ENCODE measurements at regions not wholly inside any gene's neighbourhood (a gene's known extent, or its start where the extent isn't known, plus 50 kb on each side); places are given as distances from the start of the nearest gene placed in this dataset.

DNA sequence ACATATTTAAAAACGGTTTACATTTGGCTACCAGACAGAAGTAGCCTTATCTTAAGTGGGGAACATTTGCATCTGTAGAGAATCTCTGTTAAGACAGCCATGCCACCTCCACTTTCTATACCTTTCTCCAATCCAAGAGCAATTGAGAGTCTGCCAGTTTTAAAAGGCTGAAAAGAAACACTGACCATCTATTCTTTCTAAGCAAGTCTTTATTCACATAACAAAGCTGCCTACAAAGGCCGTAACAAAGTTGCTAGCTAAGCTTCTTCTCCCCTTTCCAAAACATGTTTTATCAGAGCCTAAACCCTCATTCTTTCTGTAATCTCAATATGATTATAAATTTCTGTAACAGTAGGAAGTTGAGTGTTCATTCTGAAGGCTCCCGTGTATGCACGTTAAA lies 1078.3 kb downstream of the NCAM2 start:
- in situ Hi-C loops (cut with HindIII; ENCODE audit: low pct_unique_long_range_greater_than_20kb, low sequenced_read_pairs): no loop called here
- ChIA-PET POLR2A (no interaction called here), CTCF (no interaction called here)
- no TSS peak for BruUV-seq (replicated peaks)
- Histone ChIP-seq H3K36me3 (ENCODE audit: control insufficient read depth, insufficient read depth, low read length) (no peaks in the 10 kb centered on the region), H3K27me3 (ENCODE audit: control insufficient read depth, insufficient read depth, low read length) (no peaks in the 10 kb centered on the region), H3K4me3 (ENCODE audit: low read depth in 2 of 2, low read length in 2 of 2) (no peak overlapping the region), H3K9me3 (ENCODE audit: control insufficient read depth, insufficient read depth, low read depth, low read length) (no peaks in the 10 kb centered on the region), H3K27ac (ENCODE audit: low read length) (no peak overlapping the region), H3K4me1 (ENCODE audit: control insufficient read depth, insufficient read depth, low read length) (no peaks in the 10 kb centered on the region)
- TF ChIP-seq, protein P1, sequence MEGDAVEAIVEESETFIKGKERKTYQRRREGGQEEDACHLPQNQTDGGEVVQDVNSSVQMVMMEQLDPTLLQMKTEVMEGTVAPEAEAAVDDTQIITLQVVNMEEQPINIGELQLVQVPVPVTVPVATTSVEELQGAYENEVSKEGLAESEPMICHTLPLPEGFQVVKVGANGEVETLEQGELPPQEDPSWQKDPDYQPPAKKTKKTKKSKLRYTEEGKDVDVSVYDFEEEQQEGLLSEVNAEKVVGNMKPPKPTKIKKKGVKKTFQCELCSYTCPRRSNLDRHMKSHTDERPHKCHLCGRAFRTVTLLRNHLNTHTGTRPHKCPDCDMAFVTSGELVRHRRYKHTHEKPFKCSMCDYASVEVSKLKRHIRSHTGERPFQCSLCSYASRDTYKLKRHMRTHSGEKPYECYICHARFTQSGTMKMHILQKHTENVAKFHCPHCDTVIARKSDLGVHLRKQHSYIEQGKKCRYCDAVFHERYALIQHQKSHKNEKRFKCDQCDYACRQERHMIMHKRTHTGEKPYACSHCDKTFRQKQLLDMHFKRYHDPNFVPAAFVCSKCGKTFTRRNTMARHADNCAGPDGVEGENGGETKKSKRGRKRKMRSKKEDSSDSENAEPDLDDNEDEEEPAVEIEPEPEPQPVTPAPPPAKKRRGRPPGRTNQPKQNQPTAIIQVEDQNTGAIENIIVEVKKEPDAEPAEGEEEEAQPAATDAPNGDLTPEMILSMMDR (IDR thresholded peaks at IDR 0.05): no peak
- TF ChIP-seq TCF7L2 (IDR thresholded peaks at IDR 0.05; ENCODE audit: low read depth, low read length) (no peak), POLR2AphosphoS5 (IDR thresholded peaks at IDR 0.05; ENCODE audit: low read depth, low read length) (no peak), SIN3A (IDR thresholded peaks at IDR 0.05; ENCODE audit: borderline replicate concordance, insufficient read depth, low read depth, low read length) (no peak)
- TF ChIP-seq, protein P2, sequence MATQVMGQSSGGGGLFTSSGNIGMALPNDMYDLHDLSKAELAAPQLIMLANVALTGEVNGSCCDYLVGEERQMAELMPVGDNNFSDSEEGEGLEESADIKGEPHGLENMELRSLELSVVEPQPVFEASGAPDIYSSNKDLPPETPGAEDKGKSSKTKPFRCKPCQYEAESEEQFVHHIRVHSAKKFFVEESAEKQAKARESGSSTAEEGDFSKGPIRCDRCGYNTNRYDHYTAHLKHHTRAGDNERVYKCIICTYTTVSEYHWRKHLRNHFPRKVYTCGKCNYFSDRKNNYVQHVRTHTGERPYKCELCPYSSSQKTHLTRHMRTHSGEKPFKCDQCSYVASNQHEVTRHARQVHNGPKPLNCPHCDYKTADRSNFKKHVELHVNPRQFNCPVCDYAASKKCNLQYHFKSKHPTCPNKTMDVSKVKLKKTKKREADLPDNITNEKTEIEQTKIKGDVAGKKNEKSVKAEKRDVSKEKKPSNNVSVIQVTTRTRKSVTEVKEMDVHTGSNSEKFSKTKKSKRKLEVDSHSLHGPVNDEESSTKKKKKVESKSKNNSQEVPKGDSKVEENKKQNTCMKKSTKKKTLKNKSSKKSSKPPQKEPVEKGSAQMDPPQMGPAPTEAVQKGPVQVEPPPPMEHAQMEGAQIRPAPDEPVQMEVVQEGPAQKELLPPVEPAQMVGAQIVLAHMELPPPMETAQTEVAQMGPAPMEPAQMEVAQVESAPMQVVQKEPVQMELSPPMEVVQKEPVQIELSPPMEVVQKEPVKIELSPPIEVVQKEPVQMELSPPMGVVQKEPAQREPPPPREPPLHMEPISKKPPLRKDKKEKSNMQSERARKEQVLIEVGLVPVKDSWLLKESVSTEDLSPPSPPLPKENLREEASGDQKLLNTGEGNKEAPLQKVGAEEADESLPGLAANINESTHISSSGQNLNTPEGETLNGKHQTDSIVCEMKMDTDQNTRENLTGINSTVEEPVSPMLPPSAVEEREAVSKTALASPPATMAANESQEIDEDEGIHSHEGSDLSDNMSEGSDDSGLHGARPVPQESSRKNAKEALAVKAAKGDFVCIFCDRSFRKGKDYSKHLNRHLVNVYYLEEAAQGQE (IDR thresholded peaks at IDR 0.05; ENCODE audit: insufficient read depth in 1 of 2, low read depth in 2 of 2, low read length in 1 of 2): no peak
- intact Hi-C loops (cut with micrococcal nuclease; ENCODE audit: unreplicated experiment): no loop called here
- no peak for DNase-seq (ENCODE audit: low read depth, low spot score)
- no peak for ATAC-seq

DNA sequence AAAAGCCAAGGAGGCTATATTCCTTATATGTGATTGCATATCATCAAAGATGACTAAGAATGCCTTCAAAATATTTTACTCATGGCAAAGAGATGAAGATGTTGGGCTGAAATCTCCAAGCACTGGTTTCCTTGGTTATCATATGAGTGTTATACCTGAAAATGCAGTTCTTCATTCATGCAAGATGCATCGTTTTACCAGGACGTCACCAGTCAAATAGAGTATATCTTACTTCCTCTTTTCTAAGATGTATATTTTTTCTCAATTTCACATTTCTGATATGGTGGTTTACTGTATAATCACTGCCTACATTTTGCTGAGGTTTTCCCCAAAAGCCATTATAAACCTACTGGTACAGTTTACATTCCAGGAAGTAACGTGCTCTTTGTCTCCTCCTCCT lies 1085.7 kb downstream of the NCAM2 start:
- CTCF ChIA-PET: no interaction called here
- no peak overlapping the region for H3K27ac ChIP-seq (ENCODE audit: low read length)
- POLR2A ChIA-PET: no interaction called here
- TF ChIP-seq POLR2AphosphoS5 (IDR thresholded peaks at IDR 0.05; ENCODE audit: low read depth, low read length) (no peak), SIN3A (IDR thresholded peaks at IDR 0.05; ENCODE audit: borderline replicate concordance, insufficient read depth, low read depth, low read length) (no peak), TCF7L2 (IDR thresholded peaks at IDR 0.05; ENCODE audit: low read depth, low read length) (no peak)
- TF ChIP-seq, protein P1 (IDR thresholded peaks at IDR 0.05): no peak
- TF ChIP-seq, protein P2 (IDR thresholded peaks at IDR 0.05; ENCODE audit: insufficient read depth in 1 of 2, low read depth in 2 of 2, low read length in 1 of 2): no peak
- H3K27me3 ChIP-seq (ENCODE audit: control insufficient read depth, insufficient read depth, low read length): no peaks in the 10 kb centered on the region
- no peak for ATAC-seq
- no peak for DNase-seq (ENCODE audit: low read depth, low spot score)
- intact Hi-C loops (cut with micrococcal nuclease; ENCODE audit: unreplicated experiment) (no loop called here), in situ Hi-C loops (cut with HindIII; ENCODE audit: low pct_unique_long_range_greater_than_20kb, low sequenced_read_pairs) (no loop called here)
- H3K4me3 ChIP-seq (ENCODE audit: low read depth in 2 of 2, low read length in 2 of 2): no peak overlapping the region
- no TSS peak for BruUV-seq (replicated peaks)
- H3K9me3 ChIP-seq (ENCODE audit: control insufficient read depth, insufficient read depth, low read depth, low read length): no peaks in the 10 kb centered on the region
- H3K36me3 ChIP-seq (ENCODE audit: control insufficient read depth, insufficient read depth, low read length): no peaks in the 10 kb centered on the region
- no peaks in the 10 kb centered on the region for H3K4me1 ChIP-seq (ENCODE audit: control insufficient read depth, insufficient read depth, low read length)

All from Panc1 (cell line).